ENCODE measurements at regions not wholly inside any gene's neighbourhood (a gene's known extent, or its start where the extent isn't known, plus 50 kb on each side); places are given as distances from the start of the nearest gene placed in this dataset.

- Histone ChIP-seq H3K4me1 (no peaks in the 10 kb centered on the region), H3K4me3 (no peak overlapping the region), H3K27me3 (no peaks in the 10 kb centered on the region), H3K9me3 (no peaks in the 10 kb centered on the region), H3K27ac (no peak overlapping the region), H3K36me3 (no peaks in the 10 kb centered on the region)
- TF ChIP-seq POLR2A (IDR thresholded peaks at IDR 0.05) (no peak), EP300 (IDR thresholded peaks at IDR 0.05) (no peak), CTCF (IDR thresholded peaks at IDR 0.05) (no peak), POLR2AphosphoS5 (IDR thresholded peaks at IDR 0.05) (no peak)
- 100% methylated on average over 1 of the region's 1 CpG; no CpG with 5 or more reads in 1 of the 2 donors for WGBS, 2 donors (ENCODE audit: low coverage in 1 of 2)
- ATAC-seq: no peak
Observed at GRCh38 chr2:138964418-138964817, 184.2 kb upstream of the NXPH2 start.

GRCh38 chr2:138962686-138963085 lies 182.5 kb upstream of the NXPH2 start:
- 47 to 76% methylated on average over 5 of the region's 5 CpGs for WGBS, 2 donors (ENCODE audit: low coverage in 1 of 2)
- Histone ChIP-seq H3K4me3 (no peak overlapping the region), H3K27me3 (no peaks in the 10 kb centered on the region), H3K36me3 (no peaks in the 10 kb centered on the region), H3K27ac (no peak overlapping the region), H3K9me3 (peaks cover 0 to 4% (median 0%) of the 10 kb centered on the region in 3 donors), H3K4me1 (no peaks in the 10 kb centered on the region)
- no peak for ATAC-seq
- no peak for TF ChIP-seq POLR2A (IDR thresholded peaks at IDR 0.05)
- TF ChIP-seq EP300 (IDR thresholded peaks at IDR 0.05): no peak
- TF ChIP-seq CTCF (IDR thresholded peaks at IDR 0.05): no peak
- TF ChIP-seq POLR2AphosphoS5 (IDR thresholded peaks at IDR 0.05): no peak

- no peaks in the 10 kb centered on the region for H3K4me1 ChIP-seq
- ATAC-seq: no peak
- H3K27me3 ChIP-seq: no peaks in the 10 kb centered on the region
- TF ChIP-seq POLR2AphosphoS5 (IDR thresholded peaks at IDR 0.05) (no peak), EP300 (IDR thresholded peaks at IDR 0.05) (no peak), CTCF (IDR thresholded peaks at IDR 0.05) (no peak), POLR2A (IDR thresholded peaks at IDR 0.05) (no peak)
- no peak overlapping the region for H3K27ac ChIP-seq
- no peaks in the 10 kb centered on the region for H3K36me3 ChIP-seq
- H3K4me3 ChIP-seq: no peak overlapping the region
- 71 to 83% methylated on average over 4 of the region's 4 CpGs for WGBS, 2 donors (ENCODE audit: low coverage in 1 of 2)
- H3K9me3 ChIP-seq: peaks cover 0 to 8% (median 0%) of the 10 kb centered on the region in 3 donors
Observed at GRCh38 chr2:138960191-138960590, 180.0 kb upstream of the NXPH2 start.

GRCh38 chr2:138959031-138959430 lies 178.8 kb upstream of the NXPH2 start:
- no peaks in the 10 kb centered on the region for H3K27me3 ChIP-seq
- H3K9me3 ChIP-seq: peaks cover 0 to 8% (median 0%) of the 10 kb centered on the region in 3 donors
- WGBS, 2 donors (ENCODE audit: low coverage in 1 of 2): 96 to 100% methylated on average over 1 to 2 of the region's 2 CpGs
- no peaks in the 10 kb centered on the region for H3K36me3 ChIP-seq
- ATAC-seq: no peak
- H3K4me1 ChIP-seq: no peaks in the 10 kb centered on the region
- no peak overlapping the region for H3K27ac ChIP-seq
- TF ChIP-seq POLR2AphosphoS5 (IDR thresholded peaks at IDR 0.05) (no peak), POLR2A (IDR thresholded peaks at IDR 0.05) (no peak), CTCF (IDR thresholded peaks at IDR 0.05) (no peak), EP300 (IDR thresholded peaks at IDR 0.05) (no peak)
- H3K4me3 ChIP-seq: no peak overlapping the region

- WGBS, 2 donors (ENCODE audit: low coverage in 1 of 2): 36 to 70% methylated on average over 2 of the region's 2 CpGs
- no peak for TF ChIP-seq POLR2AphosphoS5 (IDR thresholded peaks at IDR 0.05)
- no peak for TF ChIP-seq EP300 (IDR thresholded peaks at IDR 0.05)
- TF ChIP-seq CTCF (IDR thresholded peaks at IDR 0.05): no peak
- no peak for TF ChIP-seq POLR2A (IDR thresholded peaks at IDR 0.05)
- Histone ChIP-seq H3K27me3 (no peaks in the 10 kb centered on the region), H3K9me3 (peaks cover 0 to 8% (median 0%) of the 10 kb centered on the region in 3 donors), H3K27ac (no peak overlapping the region), H3K4me3 (no peak overlapping the region), H3K36me3 (no peaks in the 10 kb centered on the region), H3K4me1 (no peaks in the 10 kb centered on the region)
- ATAC-seq: no peak
Observed at GRCh38 chr2:138956116-138956515, 175.9 kb upstream of the NXPH2 start.

Measured in gastroesophageal sphincter (tissue), 4 donors.